HL-60 (cell line): ENCODE measurements at regions not wholly inside any gene's neighbourhood (a gene's known extent, or its start where the extent isn't known, plus 50 kb on each side); places are given as distances from the start of the nearest gene placed in this dataset.

Source experiments
- POLR2AphosphoS5 ChIP-seq: IDR thresholded peaks from 2 replicates; pipeline ENCODE4 v1.6.1; 2012; ENCODE audit warnings: low read depth
- TF ChIP-seq, protein P1 (sequence below): IDR thresholded peaks from one replicate; pipeline ENCODE4 v1.5.1; 2011; ENCODE audit warnings: low read length, control low read depth, inconsistent platforms; ENCODE audit not compliant: insufficient read depth

DNA sequence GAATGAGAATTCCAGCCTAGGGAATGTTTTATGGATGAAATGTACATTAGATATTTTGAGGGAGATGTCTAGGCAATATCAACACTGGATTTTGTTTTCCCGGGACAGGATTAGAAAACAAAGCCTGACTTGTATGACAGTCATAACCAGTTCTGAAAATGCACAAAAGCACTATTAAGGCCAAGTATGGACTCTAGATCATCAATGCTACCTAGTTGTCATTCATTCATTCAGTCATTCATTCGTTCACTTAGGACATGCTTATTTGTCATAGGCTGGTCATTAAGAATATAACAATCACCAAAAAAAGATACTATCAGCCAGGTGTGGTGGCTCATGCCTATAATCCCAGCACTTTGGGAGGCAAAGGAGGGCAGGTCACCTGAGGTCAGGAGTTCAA is 511.2 kb downstream of the CMPK2 start:
- no peak for TF ChIP-seq POLR2AphosphoS5
- TF ChIP-seq, protein P1, sequence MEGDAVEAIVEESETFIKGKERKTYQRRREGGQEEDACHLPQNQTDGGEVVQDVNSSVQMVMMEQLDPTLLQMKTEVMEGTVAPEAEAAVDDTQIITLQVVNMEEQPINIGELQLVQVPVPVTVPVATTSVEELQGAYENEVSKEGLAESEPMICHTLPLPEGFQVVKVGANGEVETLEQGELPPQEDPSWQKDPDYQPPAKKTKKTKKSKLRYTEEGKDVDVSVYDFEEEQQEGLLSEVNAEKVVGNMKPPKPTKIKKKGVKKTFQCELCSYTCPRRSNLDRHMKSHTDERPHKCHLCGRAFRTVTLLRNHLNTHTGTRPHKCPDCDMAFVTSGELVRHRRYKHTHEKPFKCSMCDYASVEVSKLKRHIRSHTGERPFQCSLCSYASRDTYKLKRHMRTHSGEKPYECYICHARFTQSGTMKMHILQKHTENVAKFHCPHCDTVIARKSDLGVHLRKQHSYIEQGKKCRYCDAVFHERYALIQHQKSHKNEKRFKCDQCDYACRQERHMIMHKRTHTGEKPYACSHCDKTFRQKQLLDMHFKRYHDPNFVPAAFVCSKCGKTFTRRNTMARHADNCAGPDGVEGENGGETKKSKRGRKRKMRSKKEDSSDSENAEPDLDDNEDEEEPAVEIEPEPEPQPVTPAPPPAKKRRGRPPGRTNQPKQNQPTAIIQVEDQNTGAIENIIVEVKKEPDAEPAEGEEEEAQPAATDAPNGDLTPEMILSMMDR, result no peak
